HFFc6 (cell line): ENCODE measurements at regions not wholly inside any gene's neighbourhood (a gene's known extent, or its start where the extent isn't known, plus 50 kb on each side); places are given as distances from the start of the nearest gene placed in this dataset.

Experiments used
- DNase-seq: peaks from one replicate; pipeline ENCODE4 v3.0.0-alpha.2; 2018
- H3K27ac Mint-ChIP-seq: 2 replicates; pipeline ENCODE4 v1.8.0; 2020; ENCODE audit warnings: mild to moderate bottlenecking, mixed read lengths
- H3K27me3 Mint-ChIP-seq: 2 replicates; pipeline ENCODE4 v1.8.0; 2021; ENCODE audit warnings: mild to moderate bottlenecking, moderate library complexity, mixed read lengths; ENCODE audit not compliant: insufficient read depth
- H3K36me3 Mint-ChIP-seq: 2 replicates; pipeline ENCODE4 v1.8.0; 2021; ENCODE audit warnings: low read depth, mixed read lengths
- H3K4me1 Mint-ChIP-seq: 2 replicates; pipeline ENCODE4 v1.8.0; 2020; ENCODE audit warnings: low read depth, mixed read lengths
- H3K4me3 Mint-ChIP-seq: 2 replicates; pipeline ENCODE4 v1.8.0; 2020; ENCODE audit warnings: mild to moderate bottlenecking, moderate library complexity, mixed read lengths
- H3K9me3 Mint-ChIP-seq: 2 replicates; pipeline ENCODE4 v1.8.0; 2020; ENCODE audit warnings: mild to moderate bottlenecking, mixed read lengths
- TF ChIP-seq, protein P1 (sequence below): fragments of 200-600 bp; sonication (generic); IDR thresholded peaks from 2 replicates; pipeline ENCODE4 v1.5.0; 2021; ENCODE audit warnings: antibody characterized with exemption, mild to moderate bottlenecking

DNA sequence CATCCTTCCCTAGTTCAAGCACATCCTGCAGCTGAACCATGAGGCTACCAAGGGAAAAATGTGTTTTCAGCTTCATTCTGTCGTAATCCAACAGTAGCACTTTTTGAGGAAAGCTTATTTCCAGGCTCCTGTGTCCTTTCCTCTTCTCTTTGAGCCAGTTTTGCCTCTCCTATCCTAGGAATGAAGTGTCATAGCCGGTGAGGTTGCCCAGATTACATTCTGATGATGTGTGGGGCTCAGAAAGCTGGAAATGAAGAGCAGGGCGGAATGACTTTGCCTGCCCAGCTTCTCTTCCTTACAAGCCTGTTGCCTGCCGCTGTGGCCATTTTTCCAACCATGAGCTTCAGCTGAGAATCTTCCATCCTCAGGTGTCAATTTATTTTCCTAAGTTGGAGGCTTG, 381.8 kb downstream of the NUAK1 start:
- DNase-seq: no peak
- Mint-ChIP-seq H3K4me3 (no peak overlapping the region), H3K4me1 (peaks cover 15% of the 10 kb centered on the region), H3K27ac (no peak overlapping the region), H3K9me3 (no peaks in the 10 kb centered on the region), H3K27me3 (no peaks in the 10 kb centered on the region; the same call in 1 of the 2 replicates), H3K36me3 (no peaks in the 10 kb centered on the region)
- TF ChIP-seq, protein P1, sequence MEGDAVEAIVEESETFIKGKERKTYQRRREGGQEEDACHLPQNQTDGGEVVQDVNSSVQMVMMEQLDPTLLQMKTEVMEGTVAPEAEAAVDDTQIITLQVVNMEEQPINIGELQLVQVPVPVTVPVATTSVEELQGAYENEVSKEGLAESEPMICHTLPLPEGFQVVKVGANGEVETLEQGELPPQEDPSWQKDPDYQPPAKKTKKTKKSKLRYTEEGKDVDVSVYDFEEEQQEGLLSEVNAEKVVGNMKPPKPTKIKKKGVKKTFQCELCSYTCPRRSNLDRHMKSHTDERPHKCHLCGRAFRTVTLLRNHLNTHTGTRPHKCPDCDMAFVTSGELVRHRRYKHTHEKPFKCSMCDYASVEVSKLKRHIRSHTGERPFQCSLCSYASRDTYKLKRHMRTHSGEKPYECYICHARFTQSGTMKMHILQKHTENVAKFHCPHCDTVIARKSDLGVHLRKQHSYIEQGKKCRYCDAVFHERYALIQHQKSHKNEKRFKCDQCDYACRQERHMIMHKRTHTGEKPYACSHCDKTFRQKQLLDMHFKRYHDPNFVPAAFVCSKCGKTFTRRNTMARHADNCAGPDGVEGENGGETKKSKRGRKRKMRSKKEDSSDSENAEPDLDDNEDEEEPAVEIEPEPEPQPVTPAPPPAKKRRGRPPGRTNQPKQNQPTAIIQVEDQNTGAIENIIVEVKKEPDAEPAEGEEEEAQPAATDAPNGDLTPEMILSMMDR: no peak

DNA sequence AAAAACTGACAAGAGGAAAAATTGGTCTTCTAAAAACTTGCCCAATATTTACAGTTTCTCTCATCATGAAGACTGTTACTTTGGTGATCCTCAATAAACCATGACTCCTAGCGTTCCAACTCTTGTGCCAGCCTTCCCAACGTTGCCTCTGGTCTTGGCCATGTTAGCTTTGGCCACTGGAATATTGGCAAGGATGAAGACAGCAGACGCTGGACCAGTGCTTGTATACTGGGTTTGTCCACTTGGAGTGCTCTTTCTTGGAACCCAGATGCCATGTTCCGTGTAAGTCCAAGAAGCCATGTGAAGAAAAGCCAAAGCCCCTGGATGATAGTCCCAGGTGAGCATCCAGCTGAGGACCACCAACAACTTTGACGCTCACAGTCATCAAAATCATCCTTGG, 379.6 kb downstream of the NUAK1 start:
- Mint-ChIP-seq H3K4me1 (peaks cover 15% of the 10 kb centered on the region), H3K9me3 (no peaks in the 10 kb centered on the region), H3K27ac (no peak overlapping the region), H3K27me3 (no peaks in the 10 kb centered on the region; the same call in none of the 2 replicates), H3K4me3 (no peak overlapping the region), H3K36me3 (peaks cover 5% of the 10 kb centered on the region; the same call in 1 of the 2 replicates)
- DNase-seq: no peak
- TF ChIP-seq, protein P1: peak; percentile 23; the same call in 1 of the 2 replicates

DNA sequence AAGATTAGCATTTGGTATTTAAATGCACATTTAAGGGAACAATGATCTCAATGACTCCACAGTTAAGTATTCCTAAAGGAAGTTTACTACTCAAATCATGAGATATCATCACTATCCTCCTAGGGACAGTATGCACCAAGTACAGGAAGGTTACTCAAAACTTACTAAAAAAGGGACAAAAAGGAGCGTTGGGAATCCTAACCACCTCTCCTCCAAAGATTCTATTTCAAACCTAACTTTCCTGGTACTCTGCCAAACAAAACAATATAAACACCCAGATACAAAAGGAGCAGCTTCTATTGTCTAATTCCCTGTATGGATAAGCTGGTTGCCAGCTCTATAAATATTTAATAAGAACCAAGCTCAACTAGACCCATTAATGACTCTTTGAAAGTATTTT, 377.7 kb downstream of the NUAK1 start:
- Mint-ChIP-seq H3K27ac (peak overlapping the region; percentile 1; the same call in 1 of the 2 replicates), H3K36me3 (peaks cover 5% of the 10 kb centered on the region; the same call in 1 of the 2 replicates), H3K9me3 (no peaks in the 10 kb centered on the region), H3K4me3 (no peak overlapping the region), H3K4me1 (peaks cover 15% of the 10 kb centered on the region), H3K27me3 (no peaks in the 10 kb centered on the region; the same call in none of the 2 replicates)
- peak; percentile 23 for DNase-seq
- TF ChIP-seq, protein P1: no peak

DNA sequence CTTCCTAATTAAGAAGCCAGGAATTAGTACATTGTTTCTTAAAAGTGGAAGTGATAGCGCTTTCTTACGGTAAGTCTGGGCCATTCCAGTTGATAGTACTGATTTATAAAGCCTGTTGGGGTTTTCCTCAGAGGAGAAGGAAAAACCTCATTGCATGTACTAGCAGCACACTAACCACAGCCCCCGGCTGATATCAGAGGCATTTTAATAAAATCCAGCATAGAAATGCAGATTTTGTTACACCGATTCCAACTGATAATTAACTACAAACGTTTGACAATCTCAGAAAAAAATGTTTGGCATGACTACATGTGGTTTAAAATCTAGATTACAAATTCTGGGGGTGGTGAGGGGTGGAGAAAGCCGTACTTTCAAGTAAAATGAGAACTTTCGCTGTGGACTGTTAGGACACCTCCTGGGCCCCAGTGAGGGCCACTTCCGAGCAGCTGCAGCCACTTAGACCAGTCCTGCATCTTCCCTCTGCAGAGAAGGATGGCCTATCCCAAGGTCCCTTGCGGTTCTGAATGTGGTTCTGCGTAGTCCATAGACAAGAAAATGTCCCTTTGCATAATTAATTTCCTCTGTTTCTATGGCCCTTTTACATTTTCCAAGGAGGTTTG, 374.4 kb downstream of the NUAK1 start:
- Mint-ChIP-seq H3K9me3 (no peaks in the 10 kb centered on the region), H3K27me3 (no peaks in the 10 kb centered on the region; the same call in 1 of the 2 replicates), H3K36me3 (peaks cover 5% of the 10 kb centered on the region; the same call in 1 of the 2 replicates), H3K27ac (no peak overlapping the region), H3K4me3 (no peak overlapping the region), H3K4me1 (peaks cover 15% of the 10 kb centered on the region)
- TF ChIP-seq, protein P1: no peak
- DNase-seq: no peak

DNA sequence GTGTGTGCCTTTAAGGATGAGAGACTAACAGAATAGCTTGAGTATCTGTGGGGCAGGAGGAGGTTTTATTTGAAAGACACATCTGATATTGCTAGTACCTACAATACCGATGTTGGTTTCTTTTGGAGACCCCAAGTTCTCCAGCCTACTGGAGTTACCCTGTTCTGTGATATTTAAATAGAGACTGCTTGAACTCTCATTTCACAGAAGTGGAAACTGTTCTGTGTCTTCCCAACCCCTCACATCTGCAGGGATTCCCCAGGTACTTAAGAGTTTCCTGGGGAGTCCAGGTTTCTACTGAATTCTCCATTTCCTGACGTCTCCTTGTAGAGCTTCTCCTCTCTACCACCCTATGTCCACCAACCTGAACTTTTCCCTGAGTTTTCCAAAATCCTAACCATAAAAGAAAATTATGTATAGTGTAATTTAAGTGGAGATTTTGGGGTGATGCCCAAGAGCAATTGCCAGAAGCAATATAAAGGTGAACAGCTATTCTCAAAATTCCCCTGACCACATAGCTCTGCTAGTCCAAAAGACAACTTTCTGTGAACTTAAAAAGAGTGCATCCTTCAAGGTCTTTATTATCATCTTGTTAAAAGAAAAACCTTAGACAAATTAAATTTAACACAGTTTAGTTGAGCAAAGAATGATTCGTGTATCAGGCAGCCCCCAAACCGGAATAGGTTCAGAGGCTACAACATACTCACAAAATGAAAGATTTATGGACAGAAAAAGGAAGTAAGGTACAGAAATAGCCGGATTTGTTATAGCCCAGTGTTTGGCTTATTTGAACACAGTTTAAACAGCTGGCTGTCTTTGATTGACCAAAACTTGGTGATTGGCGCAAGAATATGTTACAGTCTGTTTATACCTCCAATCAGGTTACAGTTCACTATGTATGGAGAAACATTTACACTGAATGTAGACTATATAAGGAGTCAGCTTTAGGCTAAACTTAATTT, 373.4 kb downstream of the NUAK1 start:
- Mint-ChIP-seq H3K27ac (no peak overlapping the region), H3K4me3 (no peak overlapping the region), H3K27me3 (no peaks in the 10 kb centered on the region; the same call in 1 of the 2 replicates), H3K36me3 (peaks cover 5% of the 10 kb centered on the region; the same call in 1 of the 2 replicates), H3K4me1 (peaks cover 15% of the 10 kb centered on the region), H3K9me3 (no peaks in the 10 kb centered on the region)
- DNase-seq: no peak
- TF ChIP-seq, protein P1: no peak
